Neural cell (in vitro differentiated cells): ENCODE measurements at regions not wholly inside any gene's neighbourhood (a gene's known extent, or its start where the extent isn't known, plus 50 kb on each side); places are given as distances from the start of the nearest gene placed in this dataset.

Experiments
- H2AFZ ChIP-seq: fragments of 200-600, 300-800 bp; sonication (generic), shearing (Covaris generic); 2 replicates; pipeline ENCODE4 v1.6.0; 2014; ENCODE audit warnings: low read depth, mild to moderate bottlenecking, antibody characterized with exemption, low read length, moderate library complexity
- H3F3A ChIP-seq: fragments of 200-600 bp; shearing (Covaris generic); 2 replicates; pipeline ENCODE4 v1.6.1; 2016; ENCODE audit warnings: mild to moderate bottlenecking, moderate library complexity, mixed read lengths, antibody characterized with exemption, low read length; ENCODE audit not compliant: insufficient read depth, poor library complexity, severe bottlenecking
- H3K27ac ChIP-seq: fragments of 200-600, 300-800 bp; sonication (generic), shearing (Covaris generic); 2 replicates; pipeline ENCODE4 v1.5.1; 2014; ENCODE audit warnings: mild to moderate bottlenecking, low read length, moderate library complexity
- H3K27me3 ChIP-seq: fragments of 300-800, 200-600 bp; sonication (generic), shearing (Covaris generic); 2 replicates; pipeline ENCODE4 v1.6.0; 2014; ENCODE audit warnings: mild to moderate bottlenecking, low read depth, low read length, moderate library complexity; ENCODE audit not compliant: insufficient read depth
- H3K36me3 ChIP-seq: fragments of 300-800, 200-600 bp; sonication (generic), shearing (Covaris generic); 2 replicates; pipeline ENCODE4 v1.5.1; 2014; ENCODE audit warnings: mild to moderate bottlenecking, antibody characterized with exemption, low read length, moderate library complexity; ENCODE audit not compliant: insufficient read depth
- H3K4me2 ChIP-seq: fragments of 300-800, 200-600 bp; sonication (generic), shearing (Covaris generic); 2 replicates; pipeline ENCODE4 v1.6.0; 2014; ENCODE audit warnings: mild to moderate bottlenecking, low read length
- H3K4me3 ChIP-seq: fragments of 300-800, 200-600 bp; sonication (generic), shearing (Covaris generic); 2 replicates; pipeline ENCODE4 v1.5.1; 2014; ENCODE audit warnings: mild to moderate bottlenecking, low read length, moderate library complexity
- H3K79me2 ChIP-seq: fragments of 200-600 bp; shearing (Covaris generic); replicated peaks from 2 replicates; pipeline ENCODE4 v1.6.0; 2014; ENCODE audit warnings: mild to moderate bottlenecking, low read length, moderate library complexity; ENCODE audit not compliant: insufficient read depth
- H3K9ac ChIP-seq: fragments of 300-800, 200-600 bp; sonication (generic), shearing (Covaris generic); 2 replicates; pipeline ENCODE4 v1.6.1; 2016; ENCODE audit warnings: mild to moderate bottlenecking, low read length, mixed read lengths
- H3K9me2 ChIP-seq: fragments of 200-600 bp; shearing (Covaris generic); 2 replicates; pipeline ENCODE4 v1.6.1; 2016; ENCODE audit warnings: mild to moderate bottlenecking, low read length, mixed read lengths; ENCODE audit not compliant: insufficient read depth
- H3K9me3 ChIP-seq: fragments of 200-600, 300-800 bp; sonication (generic), shearing (Covaris generic); 2 replicates; pipeline ENCODE4 v1.6.1; 2016; ENCODE audit warnings: mild to moderate bottlenecking, mixed run types, low read length, moderate library complexity, mixed read lengths
- H4K20me1 ChIP-seq: fragments of 200-600 bp; shearing (Covaris generic); 2 replicates; pipeline ENCODE4 v1.6.1; 2016; ENCODE audit warnings: mild to moderate bottlenecking, mixed run types; ENCODE audit not compliant: insufficient read depth
- EP300 ChIP-seq: fragments of 450-650 bp; conservative IDR thresholded peaks from 2 replicates; pipeline ENCODE4 v1.6.1; 2014; ENCODE audit warnings: antibody characterized with exemption, mild to moderate bottlenecking, moderate library complexity; ENCODE audit not compliant: poor library complexity, severe bottlenecking
- EZH2 ChIP-seq: fragments of 200-600, 300-800 bp; shearing (Covaris generic), sonication (generic); IDR thresholded peaks from 2 replicates; pipeline ENCODE4 v1.6.1; 2014; ENCODE audit warnings: antibody characterized with exemption, low read length, borderline replicate concordance, mild to moderate bottlenecking; ENCODE audit not compliant: insufficient read depth, poor library complexity, severe bottlenecking
- MXI1 ChIP-seq: fragments of 450-650 bp; conservative IDR thresholded peaks from 2 replicates; pipeline ENCODE4 v1.6.1; 2014; ENCODE audit warnings: antibody characterized with exemption, mild to moderate bottlenecking; ENCODE audit not compliant: poor library complexity, severe bottlenecking
- POLR2AphosphoS5 ChIP-seq: IDR thresholded peaks from 2 replicates; pipeline ENCODE4 v1.6.1; 2012
- RAD21 ChIP-seq: fragments of 450-650 bp; conservative IDR thresholded peaks from 2 replicates; pipeline ENCODE4 v1.6.1; 2014; ENCODE audit warnings: antibody characterized with exemption, mild to moderate bottlenecking, moderate library complexity
- SMC3 ChIP-seq: fragments of 450-650 bp; conservative IDR thresholded peaks from 2 replicates; pipeline ENCODE4 v1.6.1; 2014; ENCODE audit warnings: antibody characterized with exemption, mild to moderate bottlenecking, moderate library complexity; ENCODE audit not compliant: poor library complexity
- TAF1 ChIP-seq: IDR thresholded peaks from 2 replicates; pipeline ENCODE4 v1.6.1; 2012; ENCODE audit warnings: low read depth
- TF ChIP-seq, protein P1 (sequence below): IDR thresholded peaks from 2 replicates; pipeline ENCODE4 v1.6.1; 2012; ENCODE audit warnings: borderline replicate concordance
- TF ChIP-seq, protein P2 (sequence below): fragments of 450-650 bp; IDR thresholded peaks from 2 replicates; pipeline ENCODE4 v1.5.1; 2014; ENCODE audit warnings: antibody characterized with exemption, mild to moderate bottlenecking, moderate library complexity; ENCODE audit not compliant: poor library complexity, severe bottlenecking

DNA sequence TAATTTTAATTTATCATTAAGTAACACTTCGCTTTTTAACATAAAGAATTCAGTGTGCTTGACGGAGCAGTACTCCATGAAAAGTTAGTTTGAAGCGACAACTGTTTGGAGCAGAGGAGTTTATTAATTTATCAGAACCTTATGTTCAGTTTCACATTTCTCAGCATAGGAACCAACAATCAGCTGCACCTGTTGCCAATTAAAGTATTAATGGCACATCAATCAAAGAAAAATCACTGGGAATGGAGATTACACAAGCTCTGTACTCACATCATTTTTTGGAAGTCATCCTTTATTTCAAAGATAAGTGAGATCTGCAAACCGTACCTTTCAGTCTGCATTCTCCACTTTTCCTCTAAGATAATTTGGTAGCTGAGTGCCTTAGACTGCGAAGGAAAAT lies 344.6 kb downstream of the LMO4 start:
- Histone ChIP-seq H3K79me2 (no peaks in the 10 kb centered on the region), H3K27ac (no peak overlapping the region), H3K9me3 (no peaks in the 10 kb centered on the region), H3K4me3 (no peak overlapping the region), H4K20me1 (no peaks in the 10 kb centered on the region), H3F3A (no peaks in the 10 kb centered on the region), H3K9ac (no peak overlapping the region), H3K9me2 (no peaks in the 10 kb centered on the region), H3K27me3 (no peaks in the 10 kb centered on the region), H3K36me3 (no peaks in the 10 kb centered on the region), H3K4me2 (no peak overlapping the region), H2AFZ (no peak overlapping the region)
- TF ChIP-seq SMC3 (no peak), TAF1 (no peak)

DNA sequence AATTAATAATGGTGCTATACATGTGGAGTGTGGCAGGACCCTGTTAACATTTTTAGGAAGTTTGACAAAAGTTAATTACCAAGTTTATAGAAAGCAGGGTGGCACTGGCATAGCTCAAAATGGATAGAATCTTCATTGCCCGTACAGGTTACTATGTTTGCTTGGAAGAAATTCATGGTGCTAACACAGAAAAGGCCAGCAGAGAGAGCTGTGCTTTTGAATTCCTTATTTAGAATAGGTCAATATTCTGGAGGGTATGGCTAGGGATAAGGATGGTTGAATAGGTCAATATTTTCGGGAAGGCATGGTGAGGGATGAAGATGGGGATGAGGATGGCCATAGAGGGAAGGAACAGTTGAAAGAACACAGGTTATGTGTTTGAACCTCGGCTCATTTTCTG lies 345.1 kb downstream of the LMO4 start:
- no peak overlapping the region for H3K4me3 ChIP-seq
- no peak overlapping the region for H3K4me2 ChIP-seq
- H3K79me2 ChIP-seq, result no peaks in the 10 kb centered on the region
- H3K9me2 ChIP-seq, result no peaks in the 10 kb centered on the region
- H3K9ac ChIP-seq, result no peak overlapping the region
- H3F3A ChIP-seq, result no peaks in the 10 kb centered on the region
- no peak overlapping the region for H3K27ac ChIP-seq
- no peaks in the 10 kb centered on the region for H4K20me1 ChIP-seq
- no peaks in the 10 kb centered on the region for H3K36me3 ChIP-seq
- H2AFZ ChIP-seq, result no peak overlapping the region
- no peaks in the 10 kb centered on the region for H3K9me3 ChIP-seq
- TF ChIP-seq RAD21 (no peak), TAF1 (no peak)
- TF ChIP-seq, protein P1, sequence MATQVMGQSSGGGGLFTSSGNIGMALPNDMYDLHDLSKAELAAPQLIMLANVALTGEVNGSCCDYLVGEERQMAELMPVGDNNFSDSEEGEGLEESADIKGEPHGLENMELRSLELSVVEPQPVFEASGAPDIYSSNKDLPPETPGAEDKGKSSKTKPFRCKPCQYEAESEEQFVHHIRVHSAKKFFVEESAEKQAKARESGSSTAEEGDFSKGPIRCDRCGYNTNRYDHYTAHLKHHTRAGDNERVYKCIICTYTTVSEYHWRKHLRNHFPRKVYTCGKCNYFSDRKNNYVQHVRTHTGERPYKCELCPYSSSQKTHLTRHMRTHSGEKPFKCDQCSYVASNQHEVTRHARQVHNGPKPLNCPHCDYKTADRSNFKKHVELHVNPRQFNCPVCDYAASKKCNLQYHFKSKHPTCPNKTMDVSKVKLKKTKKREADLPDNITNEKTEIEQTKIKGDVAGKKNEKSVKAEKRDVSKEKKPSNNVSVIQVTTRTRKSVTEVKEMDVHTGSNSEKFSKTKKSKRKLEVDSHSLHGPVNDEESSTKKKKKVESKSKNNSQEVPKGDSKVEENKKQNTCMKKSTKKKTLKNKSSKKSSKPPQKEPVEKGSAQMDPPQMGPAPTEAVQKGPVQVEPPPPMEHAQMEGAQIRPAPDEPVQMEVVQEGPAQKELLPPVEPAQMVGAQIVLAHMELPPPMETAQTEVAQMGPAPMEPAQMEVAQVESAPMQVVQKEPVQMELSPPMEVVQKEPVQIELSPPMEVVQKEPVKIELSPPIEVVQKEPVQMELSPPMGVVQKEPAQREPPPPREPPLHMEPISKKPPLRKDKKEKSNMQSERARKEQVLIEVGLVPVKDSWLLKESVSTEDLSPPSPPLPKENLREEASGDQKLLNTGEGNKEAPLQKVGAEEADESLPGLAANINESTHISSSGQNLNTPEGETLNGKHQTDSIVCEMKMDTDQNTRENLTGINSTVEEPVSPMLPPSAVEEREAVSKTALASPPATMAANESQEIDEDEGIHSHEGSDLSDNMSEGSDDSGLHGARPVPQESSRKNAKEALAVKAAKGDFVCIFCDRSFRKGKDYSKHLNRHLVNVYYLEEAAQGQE, result no peak
- H3K27me3 ChIP-seq, result no peaks in the 10 kb centered on the region

- TF ChIP-seq EZH2, result no peak
- no peak for TF ChIP-seq SMC3
- TF ChIP-seq, protein P2, sequence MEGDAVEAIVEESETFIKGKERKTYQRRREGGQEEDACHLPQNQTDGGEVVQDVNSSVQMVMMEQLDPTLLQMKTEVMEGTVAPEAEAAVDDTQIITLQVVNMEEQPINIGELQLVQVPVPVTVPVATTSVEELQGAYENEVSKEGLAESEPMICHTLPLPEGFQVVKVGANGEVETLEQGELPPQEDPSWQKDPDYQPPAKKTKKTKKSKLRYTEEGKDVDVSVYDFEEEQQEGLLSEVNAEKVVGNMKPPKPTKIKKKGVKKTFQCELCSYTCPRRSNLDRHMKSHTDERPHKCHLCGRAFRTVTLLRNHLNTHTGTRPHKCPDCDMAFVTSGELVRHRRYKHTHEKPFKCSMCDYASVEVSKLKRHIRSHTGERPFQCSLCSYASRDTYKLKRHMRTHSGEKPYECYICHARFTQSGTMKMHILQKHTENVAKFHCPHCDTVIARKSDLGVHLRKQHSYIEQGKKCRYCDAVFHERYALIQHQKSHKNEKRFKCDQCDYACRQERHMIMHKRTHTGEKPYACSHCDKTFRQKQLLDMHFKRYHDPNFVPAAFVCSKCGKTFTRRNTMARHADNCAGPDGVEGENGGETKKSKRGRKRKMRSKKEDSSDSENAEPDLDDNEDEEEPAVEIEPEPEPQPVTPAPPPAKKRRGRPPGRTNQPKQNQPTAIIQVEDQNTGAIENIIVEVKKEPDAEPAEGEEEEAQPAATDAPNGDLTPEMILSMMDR, result no peak
- TF ChIP-seq, protein P1, result no peak
- TF ChIP-seq MXI1, result no peak
- no peak for TF ChIP-seq TAF1
- no peak for TF ChIP-seq EP300
- no peak for TF ChIP-seq RAD21
- no peak for TF ChIP-seq POLR2AphosphoS5
- no peak overlapping the region for H3K4me3 ChIP-seq
- no peaks in the 10 kb centered on the region for H3K79me2 ChIP-seq
- H3F3A ChIP-seq, result no peaks in the 10 kb centered on the region
- no peaks in the 10 kb centered on the region for H3K36me3 ChIP-seq
- H4K20me1 ChIP-seq, result no peaks in the 10 kb centered on the region
- no peaks in the 10 kb centered on the region for H3K9me2 ChIP-seq
- no peak overlapping the region for H3K4me2 ChIP-seq
- no peak overlapping the region for H2AFZ ChIP-seq
- H3K9me3 ChIP-seq, result no peaks in the 10 kb centered on the region
- H3K9ac ChIP-seq, result no peak overlapping the region
- H3K27me3 ChIP-seq, result no peaks in the 10 kb centered on the region
- H3K27ac ChIP-seq, result no peak overlapping the region
These were observed 346.1 kb downstream of the LMO4 start for GRCh38 chr1:87674791-87675190.
